H1 (cell line): ENCODE measurements at regions not wholly inside any gene's neighbourhood (a gene's known extent, or its start where the extent isn't known, plus 50 kb on each side); places are given as distances from the start of the nearest gene placed in this dataset.
A peak's percentile ranks its signal among the peaks of the same experiment; 100 is the strongest.

ENCODE experiments used
- CTCF ChIA-PET: fragments of 300-600 bp; sonication (Branson Sonifier 250); formaldehyde crosslinking; loops from one replicate; lab custom pipeline; 2021; ENCODE audit not compliant: partially characterized antibody; lab: Charles Lee
- POLR2A ChIA-PET: fragments of 300-600 bp; sonication (Branson Sonifier 250); formaldehyde crosslinking; loops from one replicate; lab custom pipeline; 2021; ENCODE audit warnings: inconsistent platforms; ENCODE audit not compliant: partially characterized antibody; lab: Charles Lee
- DNase-seq, 2 experiments: peaks; one replicate each; pipeline versions ENCODE4 v3.0.0 to v3.0.0-alpha.2; 2010 to 2022; ENCODE audit warnings: low spot score in 2 of 2, low read depth in 1 of 2, mixed read lengths in 1 of 2
- FAIRE-seq: peaks from 2 replicates; lab custom pipeline; 2011; peaks lifted over from hg19 to GRCh38; lab: Jason Lieb, UNC
- H2AFZ ChIP-seq: 2 replicates; pipeline ENCODE4 v1.8.1; 2012; ENCODE audit warnings: low read length, inconsistent platforms
- H2AK5ac ChIP-seq: 2 replicates; pipeline ENCODE4 v1.6.1; 2013; ENCODE audit warnings: low read depth, low read length
- H2BK120ac ChIP-seq: replicated peaks from 2 replicates; pipeline ENCODE3; 2013; ENCODE audit warnings: low read depth, low read length, inconsistent platforms
- H2BK12ac ChIP-seq: 2 replicates; pipeline ENCODE4 v1.6.1; 2013; ENCODE audit warnings: low read depth, low read length
- H2BK15ac ChIP-seq: 2 replicates; pipeline ENCODE4 v1.6.1; 2013; ENCODE audit warnings: low read length
- H2BK20ac ChIP-seq: 2 replicates; pipeline ENCODE4 v1.6.1; 2013; ENCODE audit warnings: low read length
- H2BK5ac ChIP-seq: 2 replicates; pipeline ENCODE4 v1.6.1; 2013; ENCODE audit warnings: low read depth, low read length
- H3K14ac ChIP-seq: 2 replicates; pipeline ENCODE4 v1.6.1; 2013; ENCODE audit warnings: inconsistent platforms; ENCODE audit not compliant: insufficient read length
- H3K18ac ChIP-seq: 2 replicates; pipeline ENCODE4 v1.6.1; 2013; ENCODE audit warnings: low read length; ENCODE audit errors: extremely low read depth
- H3K23ac ChIP-seq: 2 replicates; pipeline ENCODE4 v1.6.1; 2013; ENCODE audit warnings: inconsistent platforms; ENCODE audit not compliant: insufficient read length
- H3K23me2 ChIP-seq: 2 replicates; pipeline ENCODE4 v1.6.1; 2013; ENCODE audit warnings: low read depth, low read length
- H3K27ac ChIP-seq: 2 replicates; pipeline ENCODE4 v1.6.1; 2011; ENCODE audit warnings: low read depth, low read length, inconsistent platforms
- H3K27me3 ChIP-seq, 4 experiments: replicated peaks in 1 of 4; 1 replicate in 1 of 4; 2 replicates in 3 of 4; pipeline versions ENCODE4 v1.6.1 to v1.8.1; 2011 to 2013; ENCODE audit warnings: low read length in 3 of 4, mild to moderate bottlenecking in 3 of 4, inconsistent platforms in 2 of 4, mixed read lengths in 2 of 4, moderate library complexity in 1 of 4; ENCODE audit not compliant: control insufficient read depth in 3 of 4, insufficient read depth in 3 of 4; ENCODE audit errors: extremely low read depth in 1 of 4
- H3K36me3 ChIP-seq, 4 experiments: 2 replicates each; pipeline versions ENCODE4 v1.6.1 to v1.8.1; 2011 to 2013; ENCODE audit warnings: mild to moderate bottlenecking in 4 of 4, low read length in 3 of 4, moderate library complexity in 2 of 4, control low read depth in 1 of 4, inconsistent platforms in 1 of 4; ENCODE audit not compliant: insufficient read depth in 4 of 4, control insufficient read depth in 2 of 4
- H3K4ac ChIP-seq: replicated peaks from 2 replicates; pipeline ENCODE3; 2013; ENCODE audit warnings: low read length, low read depth, mixed read lengths, inconsistent platforms; ENCODE audit not compliant: insufficient read length
- H3K4me1 ChIP-seq, 4 experiments: replicated peaks in 1 of 4; 1 replicate in 1 of 4; 2 replicates in 3 of 4; pipeline versions ENCODE4 v1.6.1 to v1.8.1; 2011 to 2013; ENCODE audit warnings: low read length in 3 of 4, inconsistent platforms in 2 of 4, mixed read lengths in 1 of 4; ENCODE audit not compliant: insufficient read depth in 4 of 4, control insufficient read depth in 3 of 4
- H3K4me2 ChIP-seq, 2 experiments: 2 replicates each; pipeline versions ENCODE4 v1.6.1 to v1.8.1; 2011 to 2013; ENCODE audit warnings: low read depth in 2 of 2, low read length in 2 of 2, control low read depth in 1 of 2, inconsistent platforms in 1 of 2, mild to moderate bottlenecking in 1 of 2; ENCODE audit not compliant: insufficient read depth in 1 of 2
- H3K4me3 ChIP-seq, 4 experiments: fragments of 200-600, 300-600 bp in 1 of 4; sonication (generic), shearing (Covaris generic), sonication (Bioruptor Twin) in 1 of 4; 2 replicates each; pipeline versions ENCODE4 v1.5.1 to v1.8.1; 2011 to 2016; ENCODE audit warnings: low read length in 4 of 4, low read depth in 3 of 4, control low read depth in 2 of 4, inconsistent platforms in 2 of 4, mild to moderate bottlenecking in 2 of 4, mixed read lengths in 1 of 4, moderate library complexity in 1 of 4; ENCODE audit not compliant: insufficient read depth in 2 of 4; ENCODE audit errors: extremely low read depth in 1 of 4
- H3K56ac ChIP-seq: replicated peaks from 2 replicates; pipeline ENCODE3; 2013; ENCODE audit warnings: low read depth, mild to moderate bottlenecking, mixed read lengths, low read length, inconsistent platforms; ENCODE audit not compliant: insufficient read length
- H3K79me1 ChIP-seq: 2 replicates; pipeline ENCODE4 v1.6.1; 2013; ENCODE audit warnings: low read depth, low read length, control low read depth
- H3K79me2 ChIP-seq, 2 experiments: 2 replicates each; pipeline versions ENCODE4 v1.6.1 to v1.8.1; 2012 to 2013; ENCODE audit warnings: low read length in 2 of 2, mild to moderate bottlenecking in 2 of 2, inconsistent platforms in 1 of 2; ENCODE audit not compliant: insufficient read depth in 2 of 2, control insufficient read depth in 1 of 2
- H3K9ac ChIP-seq, 4 experiments: replicated peaks in 1 of 4; 1 replicate in 1 of 4; 2 replicates in 3 of 4; pipeline versions ENCODE4 v1.6.1 to v1.8.1; 2011 to 2013; ENCODE audit warnings: low read depth in 3 of 4, low read length in 3 of 4, control low read depth in 2 of 4, mild to moderate bottlenecking in 2 of 4, moderate library complexity in 2 of 4, inconsistent platforms in 1 of 4; ENCODE audit errors: extremely low read depth in 1 of 4
- H3K9me3 ChIP-seq, 2 experiments: 2 replicates each; pipeline versions ENCODE4 v1.6.1 to v1.8.1; 2012 to 2013; ENCODE audit warnings: mild to moderate bottlenecking in 2 of 2, moderate library complexity in 2 of 2, control low read depth in 1 of 2, inconsistent platforms in 1 of 2, low read depth in 1 of 2, low read length in 1 of 2, mixed read lengths in 1 of 2; ENCODE audit not compliant: insufficient read depth in 2 of 2
- H4K20me1 ChIP-seq, 2 experiments: replicated peaks in 1 of 2; 2 replicates each; pipeline versions ENCODE3 to v1.8.1; 2011 to 2013; ENCODE audit warnings: inconsistent platforms in 2 of 2, low read length in 2 of 2, mild to moderate bottlenecking in 1 of 2; ENCODE audit not compliant: insufficient read depth in 2 of 2, control insufficient read depth in 1 of 2
- H4K5ac ChIP-seq: 2 replicates; pipeline ENCODE4 v1.6.1; 2013; ENCODE audit warnings: low read length, low read depth, mixed read lengths, inconsistent platforms; ENCODE audit not compliant: insufficient read length
- H4K8ac ChIP-seq: 2 replicates; pipeline ENCODE4 v1.8.0; 2013; ENCODE audit warnings: mild to moderate bottlenecking, moderate library complexity, low read length, inconsistent platforms; ENCODE audit not compliant: insufficient read depth; ENCODE audit errors: extremely low read depth
- H4K91ac ChIP-seq: replicated peaks from 2 replicates; pipeline ENCODE3; 2013; ENCODE audit warnings: low read length, mixed read lengths, inconsistent platforms; ENCODE audit not compliant: insufficient read length
- E2F6 ChIP-seq: IDR thresholded peaks from 2 replicates; pipeline ENCODE4 v1.6.1; 2012; ENCODE audit warnings: inconsistent platforms
- RAD21 ChIP-seq, 2 experiments: IDR thresholded peaks in 1 of 2; conservative IDR thresholded peaks in 1 of 2; 2 replicates each; pipeline ENCODE4 v1.6.1; 2011; ENCODE audit warnings: low read depth in 2 of 2, low read length in 2 of 2, improper control_type of control experiment in 1 of 2, inconsistent platforms in 1 of 2, mild to moderate bottlenecking in 1 of 2, moderate library complexity in 1 of 2
- RXRA ChIP-seq: IDR thresholded peaks from 2 replicates; pipeline ENCODE4 v1.6.1; 2011; ENCODE audit warnings: low read depth, mild to moderate bottlenecking, low read length, moderate library complexity; ENCODE audit not compliant: insufficient read depth
- SUZ12 ChIP-seq: fragments of 200-600 bp; sonication (generic); IDR thresholded peaks from 2 replicates; pipeline ENCODE4 v1.6.1; 2012; ENCODE audit warnings: mild to moderate bottlenecking, inconsistent platforms, low read length, moderate library complexity, mixed read lengths
- WGBS, 2 experiments: shearing (Covaris generic) in 1 of 2; methylation state at CpG; one replicate each; pipeline versions ENCODE4 v1.1.6 to v1.1.7; 2013 to 2015; ENCODE audit warnings: low lambda C conversion rate in 2 of 2, mixed read lengths in 2 of 2, inconsistent platforms in 1 of 2, low coverage in 1 of 2, missing lambda C conversion rate in 1 of 2; ENCODE audit not compliant: insufficient replicate concordance in 2 of 2, insufficient coverage in 1 of 2, insufficient read length in 1 of 2; ENCODE audit errors: extremely low coverage in 1 of 2, missing lambda C conversion rate in 1 of 2; 5-methylcytosine and 5-hydroxymethylcytosine counted together
- TF ChIP-seq, protein P1 (sequence below): IDR thresholded peaks from 2 replicates; pipeline ENCODE4 v1.6.1; 2011; ENCODE audit warnings: low read depth, mild to moderate bottlenecking, low read length; ENCODE audit not compliant: insufficient read depth
- TF ChIP-seq, protein P2 (sequence below), 3 experiments: IDR thresholded peaks; 1 replicate in 2 of 3; 2 replicates in 1 of 3; pipeline versions ENCODE4 v1.5.1 to v1.6.1; 2011; ENCODE audit warnings: low read length in 3 of 3, mild to moderate bottlenecking in 3 of 3, inconsistent platforms in 2 of 3, low read depth in 1 of 3, moderate library complexity in 1 of 3; ENCODE audit not compliant: insufficient read depth in 1 of 3; ENCODE audit errors: control extremely low read depth in 1 of 3

- Histone ChIP-seq H3K18ac (no peak overlapping the region), H3K4me1 (no peaks in the 10 kb centered on the region), H2AFZ (no peak overlapping the region; the same call in 1 of the 2 replicates), H3K4ac (no peak overlapping the region), H3K23ac (no peak overlapping the region), H3K23me2 (no peaks in the 10 kb centered on the region), H3K9me3 (no peaks in the 10 kb centered on the region), H3K79me2 (no peaks in the 10 kb centered on the region), H2BK12ac (no peak overlapping the region), H3K4me3 (no peak overlapping the region; a peak in 1 of 8 replicates), H3K9ac (no peak overlapping the region), H3K27me3 (no peaks in the 10 kb centered on the region), H4K5ac (no peak overlapping the region), H3K36me3 (no peaks in the 10 kb centered on the region), H3K27ac (no peak overlapping the region), H4K91ac (no peak overlapping the region), H2BK15ac (no peak overlapping the region), H2AK5ac (no peak overlapping the region), H3K79me1 (no peaks in the 10 kb centered on the region), H3K56ac (no peak overlapping the region), H3K4me2 (no peak overlapping the region), H4K8ac (no peak overlapping the region), H2BK5ac (no peak overlapping the region), H2BK20ac (0 out of 2 replicates have a peak overlapping the region, but pooled peaks have one; percentile 21), H4K20me1 (no peaks in the 10 kb centered on the region), H2BK120ac (no peak overlapping the region), H3K14ac (no peak overlapping the region)
- POLR2A ChIA-PET = no interaction called here
- CTCF ChIA-PET = interaction anchor here (0.6 kb wide), 1 partner anchor 846 kb away, joined by 4 read pairs; no protein-coding TSS in a partner anchor
- no peak for DNase-seq
- FAIRE-seq = no peak
- TF ChIP-seq RXRA = no peak
- TF ChIP-seq, protein P1, sequence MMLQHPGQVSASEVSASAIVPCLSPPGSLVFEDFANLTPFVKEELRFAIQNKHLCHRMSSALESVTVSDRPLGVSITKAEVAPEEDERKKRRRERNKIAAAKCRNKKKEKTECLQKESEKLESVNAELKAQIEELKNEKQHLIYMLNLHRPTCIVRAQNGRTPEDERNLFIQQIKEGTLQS = no peak
- TF ChIP-seq, protein P2, sequence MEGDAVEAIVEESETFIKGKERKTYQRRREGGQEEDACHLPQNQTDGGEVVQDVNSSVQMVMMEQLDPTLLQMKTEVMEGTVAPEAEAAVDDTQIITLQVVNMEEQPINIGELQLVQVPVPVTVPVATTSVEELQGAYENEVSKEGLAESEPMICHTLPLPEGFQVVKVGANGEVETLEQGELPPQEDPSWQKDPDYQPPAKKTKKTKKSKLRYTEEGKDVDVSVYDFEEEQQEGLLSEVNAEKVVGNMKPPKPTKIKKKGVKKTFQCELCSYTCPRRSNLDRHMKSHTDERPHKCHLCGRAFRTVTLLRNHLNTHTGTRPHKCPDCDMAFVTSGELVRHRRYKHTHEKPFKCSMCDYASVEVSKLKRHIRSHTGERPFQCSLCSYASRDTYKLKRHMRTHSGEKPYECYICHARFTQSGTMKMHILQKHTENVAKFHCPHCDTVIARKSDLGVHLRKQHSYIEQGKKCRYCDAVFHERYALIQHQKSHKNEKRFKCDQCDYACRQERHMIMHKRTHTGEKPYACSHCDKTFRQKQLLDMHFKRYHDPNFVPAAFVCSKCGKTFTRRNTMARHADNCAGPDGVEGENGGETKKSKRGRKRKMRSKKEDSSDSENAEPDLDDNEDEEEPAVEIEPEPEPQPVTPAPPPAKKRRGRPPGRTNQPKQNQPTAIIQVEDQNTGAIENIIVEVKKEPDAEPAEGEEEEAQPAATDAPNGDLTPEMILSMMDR (IDR thresholded peaks at IDR 0.05; ENCODE audit: control extremely low read depth in 1 of 3, insufficient read depth in 1 of 3, low read depth in 1 of 3, low read length in 3 of 3) = peak in 1 of 3 experiments; percentile 8; a peak in 1 of 4 replicates
- TF ChIP-seq E2F6 = no peak
- TF ChIP-seq RAD21 (IDR thresholded peaks at IDR 0.05 in 1 of 2, conservative IDR thresholded peaks at IDR 0.05 in 1 of 2; ENCODE audit: low read depth in 2 of 2, low read length in 2 of 2) = peak in 1 of 2 experiments; percentile 23; a peak in 1 of 4 replicates
- no peak for TF ChIP-seq SUZ12
- 87% methylated on average over 3 of the region's 3 CpGs; no CpG with 5 or more reads in 1 of the 2 experiments for WGBS, 2 experiments
These were observed 166.5 kb downstream of the AXIN2 start for GRCh38 chr17:65394811-65395472.
